Endothelial cell of umbilical vein (primary cell): ENCODE measurements at regions not wholly inside any gene's neighbourhood (a gene's known extent, or its start where the extent isn't known, plus 50 kb on each side); places are given as distances from the start of the nearest gene placed in this dataset.

Experiments
- BruUV-seq: library from RNA; stranded (reverse); fragments of 400-500 nt; replicated peaks from 2 replicates; lab custom pipeline; 2021; lab: Mats Ljungman, UMichigan
- CTCF ChIA-PET: fragments of 300-600, 350-600 bp; sonication (Branson Sonifier 250); formaldehyde crosslinking; loops from one replicate; lab custom pipeline; 2021; ENCODE audit warnings: antibody characterized with exemption, inconsistent platforms; lab: Charles Lee
- POLR2A ChIA-PET: fragments of 300-600, 350-600 bp; sonication (Branson Sonifier 250); formaldehyde crosslinking; loops from one replicate; lab custom pipeline; 2021; ENCODE audit warnings: antibody characterized with exemption, inconsistent platforms; lab: Charles Lee
- DNase-seq: peaks from one replicate; pipeline ENCODE4 v3.0.0-alpha.2; 2011; ENCODE audit warnings: low read depth, low spot score
- FAIRE-seq: peaks from 2 replicates; lab custom pipeline; 2011; peaks lifted over from hg19 to GRCh38; lab: Jason Lieb, UNC
- H2AFZ ChIP-seq: 2 replicates; pipeline ENCODE4 v1.6.0; 2012; ENCODE audit warnings: low read depth, low read length, control low read depth, inconsistent platforms
- H3K27ac ChIP-seq: 2 replicates; pipeline ENCODE4 v1.5.1; 2011; ENCODE audit warnings: low read depth, mild to moderate bottlenecking, control low read depth, low read length, moderate library complexity; ENCODE audit not compliant: insufficient read depth
- H3K27me3 ChIP-seq, 2 experiments: 2 replicates each; pipeline versions ENCODE4 v1.6.0 to v1.6.1; 2011; ENCODE audit warnings: low read length in 2 of 2, mixed read lengths in 1 of 2; ENCODE audit not compliant: control insufficient read depth in 2 of 2, insufficient read depth in 2 of 2
- H3K36me3 ChIP-seq, 2 experiments: 2 replicates in 1 of 2; 3 replicates in 1 of 2; pipeline ENCODE4 v1.5.1; 2011; ENCODE audit warnings: low read length in 2 of 2, mild to moderate bottlenecking in 1 of 2, moderate library complexity in 1 of 2; ENCODE audit not compliant: control insufficient read depth in 2 of 2, insufficient read depth in 2 of 2; ENCODE audit errors: extremely low read depth in 1 of 2
- H3K4me1 ChIP-seq: 3 replicates; pipeline ENCODE4 v1.5.1; 2011; ENCODE audit warnings: mild to moderate bottlenecking, low read length; ENCODE audit not compliant: control insufficient read depth, insufficient read depth; ENCODE audit errors: extremely low read depth
- H3K4me2 ChIP-seq: 2 replicates; pipeline ENCODE4 v1.6.1; 2011; ENCODE audit warnings: low read length, control low read depth, mixed read lengths; ENCODE audit not compliant: insufficient read depth
- H3K4me3 ChIP-seq, 3 experiments: fragments of 200-600 bp in 1 of 3; sonication (generic), shearing (Covaris generic) in 1 of 3; replicated peaks in 1 of 3; 2 replicates each; pipeline ENCODE4 v1.5.1; 2011 to 2016; ENCODE audit warnings: control low read depth in 3 of 3, low read length in 3 of 3, mild to moderate bottlenecking in 2 of 3, inconsistent platforms in 1 of 3, low read depth in 1 of 3, moderate library complexity in 1 of 3; ENCODE audit not compliant: insufficient read depth in 1 of 3
- H3K79me2 ChIP-seq: 2 replicates; pipeline ENCODE4 v1.6.0; 2012; ENCODE audit warnings: low read length, inconsistent platforms; ENCODE audit not compliant: control insufficient read depth, insufficient read depth
- H3K9ac ChIP-seq: replicated peaks from 2 replicates; pipeline ENCODE3; 2011; ENCODE audit warnings: low read length, control low read depth; ENCODE audit not compliant: insufficient read depth; ENCODE audit errors: extremely low read depth
- H3K9me1 ChIP-seq: replicated peaks from 3 replicates; pipeline ENCODE4 v1.6.0; 2011; ENCODE audit warnings: mild to moderate bottlenecking, low read length; ENCODE audit not compliant: control insufficient read depth, insufficient read depth; ENCODE audit errors: extremely low read depth
- H3K9me3 ChIP-seq: replicated peaks from 2 replicates; pipeline ENCODE4 v1.5.1; 2012; ENCODE audit warnings: low read length, inconsistent platforms; ENCODE audit not compliant: control insufficient read depth, insufficient read depth
- H4K20me1 ChIP-seq: replicated peaks from 2 replicates; pipeline ENCODE3; 2011; ENCODE audit warnings: mild to moderate bottlenecking, low read length; ENCODE audit not compliant: control insufficient read depth, insufficient read depth; ENCODE audit errors: extremely low read depth
- CTCF ChIP-seq, 2 donors: IDR thresholded peaks; 1 replicate in 1 of 2; 2 replicates in 1 of 2; pipeline ENCODE4 v1.5.1; 2011; ENCODE audit warnings: low read length in 2 of 2, mild to moderate bottlenecking in 2 of 2, moderate library complexity in 2 of 2, control low read depth in 1 of 2, inconsistent platforms in 1 of 2, low read depth in 1 of 2; ENCODE audit not compliant: insufficient read depth in 1 of 2; ENCODE audit errors: extremely low read depth in 1 of 2
- EZH2 ChIP-seq: IDR thresholded peaks from 2 replicates; pipeline ENCODE4 v1.6.1; 2012; ENCODE audit warnings: borderline replicate concordance, low read depth, mild to moderate bottlenecking, moderate library complexity, low read length, inconsistent platforms; ENCODE audit not compliant: severe bottlenecking
- FOS ChIP-seq: IDR thresholded peaks from 2 replicates; pipeline ENCODE4 v1.6.1; 2011; ENCODE audit warnings: mild to moderate bottlenecking, low read length, moderate library complexity, borderline replicate concordance; ENCODE audit not compliant: insufficient read depth
- GATA2 ChIP-seq: IDR thresholded peaks from 2 replicates; pipeline ENCODE4 v1.7.0; 2011; ENCODE audit warnings: low read depth, mild to moderate bottlenecking, moderate library complexity, mixed read lengths, low read length; ENCODE audit not compliant: insufficient read length, insufficient read depth
- JUN ChIP-seq: IDR thresholded peaks from 2 replicates; pipeline ENCODE4 v1.6.1; 2011; ENCODE audit warnings: borderline replicate concordance, low read depth; ENCODE audit not compliant: insufficient read length, insufficient read depth
- MAX ChIP-seq: IDR thresholded peaks from 2 replicates; pipeline ENCODE4 v1.6.1; 2011; ENCODE audit not compliant: insufficient read depth, insufficient read length
- MYC ChIP-seq: IDR thresholded peaks from one replicate; pipeline ENCODE4 v1.6.1; 2011; ENCODE audit warnings: mild to moderate bottlenecking, low read depth, low read length
- POLR2A ChIP-seq: IDR thresholded peaks from 2 replicates; pipeline ENCODE4 v1.6.1; 2012; ENCODE audit warnings: low read depth, mild to moderate bottlenecking, control low read depth, low read length
- POLR2AphosphoS5 ChIP-seq: IDR thresholded peaks from 2 replicates; pipeline ENCODE4 v1.6.1; 2012; ENCODE audit warnings: low read depth, mild to moderate bottlenecking, control low read depth, low read length, moderate library complexity; ENCODE audit not compliant: insufficient read depth
- dilution Hi-C: fragments of 300-500 bp; cut with MboI; formaldehyde crosslinking; loops from one replicate; pipeline ENCODE4 v1.15.0; 2019; ENCODE audit warnings: low sequenced_read_pairs; ENCODE audit not compliant: extremely low pct_ligation_motif_present
- intact Hi-C: fragments of 100-400 bp; cut with micrococcal nuclease; formaldehyde crosslinking; loops from one replicate; pipeline ENCODE4 v1.10.0; 2022

GRCh38 chr20:52244702-52245101, 53.1 kb upstream of the ZFP64 start:
- Histone ChIP-seq H2AFZ (no peak overlapping the region), H3K79me2 (no peaks in the 10 kb centered on the region), H3K36me3 (no peaks in the 10 kb centered on the region), H3K4me2 (no peak overlapping the region), H3K9me3 (no peaks in the 10 kb centered on the region), H3K9ac (no peak overlapping the region), H3K27ac (no peak overlapping the region), H3K4me3 (no peak overlapping the region), H3K4me1 (no peaks in the 10 kb centered on the region), H3K9me1 (no peaks in the 10 kb centered on the region), H4K20me1 (no peaks in the 10 kb centered on the region), H3K27me3 (no peaks in the 10 kb centered on the region)
- dilution Hi-C loops (no loop called here), intact Hi-C loops (no loop called here)
- no peak for TF ChIP-seq POLR2A
- no peak for TF ChIP-seq CTCF (IDR thresholded peaks at IDR 0.05; ENCODE audit: extremely low read depth in 1 of 2, insufficient read depth in 1 of 2, low read depth in 1 of 2, low read length in 2 of 2)
- no peak for TF ChIP-seq GATA2
- TF ChIP-seq JUN = no peak
- TF ChIP-seq MAX = no peak
- TF ChIP-seq EZH2 = no peak
- no peak for TF ChIP-seq POLR2AphosphoS5
- no peak for TF ChIP-seq MYC
- no peak for TF ChIP-seq FOS
- BruUV-seq = no TSS peak
- CTCF ChIA-PET = interaction anchor here (0.9 to 3.3 kb wide), 2 partner anchors 972 to 1303 kb away, joined by 3 to 29 read pairs; no protein-coding TSS in a partner anchor
- DNase-seq (no peak), FAIRE-seq (no peak)
- POLR2A ChIA-PET = no interaction called here
